ENCODE measurements at regions not wholly inside any gene's neighbourhood (a gene's known extent, or its start where the extent isn't known, plus 50 kb on each side); places are given as distances from the start of the nearest gene placed in this dataset.

- peak in 1 of 2 experiments; percentile 72 for DNase-seq
Measured at GRCh38 chr3:176969066-176969465, 228.2 kb downstream of the TBL1XR1 start.

DNA sequence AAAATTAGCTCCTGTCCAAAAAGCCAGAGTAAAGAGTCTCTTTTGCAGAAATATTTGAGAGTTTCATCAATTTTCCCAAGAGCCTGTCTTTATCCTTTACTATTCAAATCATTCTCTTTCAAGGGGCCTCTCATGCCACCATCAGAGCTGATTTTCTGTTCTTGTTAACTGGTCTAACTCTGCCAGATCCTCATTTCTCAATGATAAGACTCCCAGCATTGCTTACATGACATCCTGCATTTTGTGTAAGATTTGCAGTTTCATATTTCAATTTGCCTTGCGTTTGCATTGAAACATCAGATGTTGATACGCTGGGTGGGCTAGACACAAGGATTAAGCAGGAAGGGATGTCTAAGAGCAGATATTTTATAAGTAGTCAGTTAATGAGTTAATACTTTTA is 228.7 kb downstream of the TBL1XR1 start:
- peak; percentile 72 to 86 for DNase-seq

DNA sequence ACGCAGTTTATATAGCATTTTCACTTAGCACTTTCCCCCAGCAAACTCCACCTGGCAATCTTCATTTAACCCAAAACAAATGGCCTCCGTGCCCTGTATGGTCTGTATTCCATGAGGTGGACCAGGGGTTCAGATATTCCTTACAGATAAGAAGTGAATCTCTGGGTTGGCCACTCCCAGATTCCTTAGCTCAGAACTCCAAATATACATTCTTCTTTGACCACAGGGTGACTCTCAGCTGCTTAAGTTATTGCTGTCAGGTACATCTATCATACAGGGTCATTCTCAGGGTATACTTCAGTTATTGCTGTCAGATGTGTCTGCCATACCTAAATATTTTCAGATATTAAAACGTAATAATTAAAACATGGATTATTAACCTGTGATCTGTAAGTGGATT is 229.8 kb downstream of the TBL1XR1 start:
- no peak for DNase-seq

DNA sequence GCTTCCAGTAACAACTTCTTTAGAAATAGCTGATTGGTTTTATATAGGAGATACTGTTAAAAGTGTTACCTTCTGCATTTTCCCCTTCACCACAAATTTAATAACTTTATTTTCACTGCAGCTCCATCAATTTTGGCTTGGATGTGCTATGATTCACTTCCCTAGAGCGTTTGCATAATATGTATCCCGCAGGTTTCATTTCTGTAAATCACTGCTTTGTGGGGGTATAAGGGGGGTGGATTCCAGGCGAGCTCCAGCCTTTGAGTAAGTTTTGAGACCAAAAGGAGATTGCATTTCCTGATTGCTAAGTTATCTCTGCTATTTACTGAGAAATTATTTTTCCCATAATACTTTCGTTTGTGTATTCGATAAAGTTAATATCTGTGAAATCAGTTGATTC is 232.6 kb downstream of the TBL1XR1 start:
- DNase-seq: no peak

DNA sequence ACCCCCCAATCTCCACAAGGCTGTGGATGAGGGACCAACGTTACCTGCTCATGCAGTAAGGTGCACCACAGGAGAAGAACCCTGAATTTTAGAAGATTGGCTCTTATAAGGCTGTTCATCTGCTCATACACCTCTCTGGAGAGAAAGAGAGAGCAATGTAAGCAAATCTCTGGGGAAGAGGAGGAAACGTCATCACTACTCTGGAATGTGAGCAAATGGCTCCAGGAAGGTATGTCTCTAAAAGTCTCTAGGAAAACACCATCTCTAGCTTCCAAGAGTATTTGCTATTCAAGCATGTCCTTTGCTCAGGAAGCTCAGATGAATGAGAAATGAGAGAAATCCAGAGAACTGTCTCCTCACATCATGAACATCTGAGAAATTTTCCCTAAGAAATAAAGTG is 235.4 kb downstream of the TBL1XR1 start:
- no peak for DNase-seq

GRCh38 chr3:176959867-176960266 is 237.4 kb downstream of the TBL1XR1 start:
- no peak for DNase-seq

DNA sequence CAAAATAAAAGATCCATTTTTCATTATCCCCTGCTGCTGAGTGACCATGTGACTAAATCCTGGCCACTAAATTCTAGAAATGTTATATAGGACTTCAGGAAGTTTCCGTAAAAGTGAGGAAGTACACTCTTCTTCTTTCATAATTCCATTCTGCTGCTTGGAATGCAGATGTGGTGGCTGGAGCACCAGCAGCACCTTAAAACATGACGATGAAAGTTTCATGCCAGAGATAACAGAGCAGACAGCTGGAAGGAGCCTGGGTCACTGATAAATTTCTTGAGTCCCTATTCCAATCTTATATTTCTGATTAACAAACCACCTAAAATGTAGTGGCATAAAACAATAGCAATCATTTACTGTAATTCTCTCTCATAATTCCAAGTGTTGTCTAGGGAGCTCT is 238.7 kb downstream of the TBL1XR1 start:
- no peak for DNase-seq

DNA sequence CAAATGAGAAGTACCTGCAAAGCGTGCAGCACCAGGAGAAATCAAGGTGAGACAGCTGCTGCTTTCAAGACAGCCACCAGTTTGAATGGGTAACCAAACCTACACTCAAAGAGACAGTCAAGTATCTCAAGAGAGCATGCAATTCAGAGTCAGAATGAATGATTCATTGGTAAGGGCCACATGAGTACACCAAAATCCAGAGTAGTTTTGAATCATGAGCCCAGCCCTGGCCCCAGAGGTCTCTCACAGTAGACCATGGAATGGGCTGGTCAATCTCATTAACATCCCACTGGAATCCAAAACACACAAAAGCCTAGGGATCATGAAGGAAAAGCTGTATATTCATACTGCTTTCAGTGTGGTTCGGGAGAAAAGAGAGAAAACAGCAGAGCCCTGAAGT is 242.8 kb downstream of the TBL1XR1 start:
- DNase-seq: no peak

GRCh38 chr3:176953106-176954060 is 243.9 kb downstream of the TBL1XR1 start:
- no peak for DNase-seq

DNA sequence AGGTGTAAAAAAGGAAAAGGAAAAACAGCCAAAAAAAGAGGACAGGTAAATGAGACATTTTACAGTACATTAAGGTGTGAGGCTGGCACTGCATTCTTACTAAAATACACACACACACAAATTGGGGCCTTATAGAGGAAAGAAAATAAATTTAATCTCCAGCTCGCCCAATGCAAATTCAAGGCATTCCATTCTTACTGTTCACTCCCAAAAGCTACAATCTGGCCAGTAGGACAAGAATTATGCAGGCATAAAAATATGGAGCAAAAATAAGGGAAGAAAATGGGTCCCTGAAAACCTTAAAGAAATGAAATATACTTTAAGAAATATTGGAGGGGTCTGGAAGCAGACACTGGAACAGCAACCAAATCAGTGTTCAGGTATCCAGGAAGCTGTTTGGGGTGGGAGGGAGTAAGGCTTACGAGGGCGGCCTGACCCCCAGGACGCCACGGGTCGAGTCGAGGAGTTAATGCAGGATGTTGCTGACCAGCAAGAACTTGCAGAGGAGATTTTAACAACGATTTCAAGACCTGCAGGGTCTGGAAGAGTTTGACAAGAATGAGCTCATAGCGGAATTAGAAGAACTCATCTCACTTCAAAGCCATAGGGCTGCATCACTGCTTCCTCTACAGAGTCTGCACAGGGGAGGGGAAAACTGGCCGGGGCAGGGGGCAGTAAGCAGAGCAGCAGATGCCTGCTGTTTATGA is 245.5 kb downstream of the TBL1XR1 start:
- DNase-seq: no peak

DNA sequence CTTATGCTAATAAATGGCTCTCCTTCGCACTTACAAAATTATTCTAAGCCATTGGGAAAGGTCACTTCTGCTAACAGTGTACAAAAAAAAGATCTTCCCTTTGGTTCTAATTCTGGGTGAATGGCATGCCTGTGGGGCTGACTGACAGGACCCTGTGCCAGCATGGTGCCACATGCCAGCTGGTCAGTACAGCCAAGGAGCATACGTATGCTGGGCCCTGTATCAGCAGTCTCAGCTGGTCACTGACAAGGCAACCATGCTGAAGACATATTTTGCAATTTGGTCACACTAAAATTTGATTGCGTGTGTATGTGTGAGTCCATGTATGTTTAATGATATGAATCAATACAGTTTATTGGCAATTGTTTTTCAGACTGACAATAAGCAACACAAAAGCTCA is 246.1 kb downstream of the TBL1XR1 start:
- DNase-seq: no peak

GRCh38 chr3:176950743-176951142 is 246.5 kb downstream of the TBL1XR1 start:
- DNase-seq: no peak

DNA sequence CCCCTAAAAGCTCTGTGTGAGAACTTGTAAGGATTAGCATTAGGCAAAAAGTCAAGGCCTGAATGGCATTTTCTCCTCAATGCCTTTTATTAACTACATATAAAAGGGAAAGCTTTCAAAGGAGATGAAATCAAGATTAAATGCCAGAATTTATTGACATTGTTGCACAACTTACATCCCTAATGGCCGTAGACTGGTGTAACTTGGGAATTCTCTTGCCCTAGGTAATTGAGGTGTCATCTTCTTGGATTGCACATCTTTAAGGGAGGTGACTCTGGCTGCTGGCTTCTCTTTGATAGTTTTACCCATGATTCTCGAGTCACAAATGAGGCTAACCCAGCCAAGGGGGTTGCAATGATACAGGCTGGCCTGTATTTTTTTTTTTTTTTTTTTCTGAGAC is 249.1 kb downstream of the TBL1XR1 start:
- DNase-seq: no peak

GRCh38 chr3:176946202-176946601 is 251.1 kb downstream of the TBL1XR1 start:
- DNase-seq: no peak

GRCh38 chr3:176942305-176942704 is 255.0 kb downstream of the TBL1XR1 start:
- no peak for DNase-seq

- no peak for DNase-seq
Measured at GRCh38 chr3:176941689-176942088, 255.6 kb downstream of the TBL1XR1 start.

- peak; percentile 35 to 86 for DNase-seq
Measured at GRCh38 chr3:176939022-176939817, 258.1 kb downstream of the TBL1XR1 start.

GRCh38 chr3:176937994-176938393 is 259.3 kb downstream of the TBL1XR1 start:
- no peak for DNase-seq

- no peak for DNase-seq
Measured at GRCh38 chr3:176937541-176937940, 259.7 kb downstream of the TBL1XR1 start.

DNA sequence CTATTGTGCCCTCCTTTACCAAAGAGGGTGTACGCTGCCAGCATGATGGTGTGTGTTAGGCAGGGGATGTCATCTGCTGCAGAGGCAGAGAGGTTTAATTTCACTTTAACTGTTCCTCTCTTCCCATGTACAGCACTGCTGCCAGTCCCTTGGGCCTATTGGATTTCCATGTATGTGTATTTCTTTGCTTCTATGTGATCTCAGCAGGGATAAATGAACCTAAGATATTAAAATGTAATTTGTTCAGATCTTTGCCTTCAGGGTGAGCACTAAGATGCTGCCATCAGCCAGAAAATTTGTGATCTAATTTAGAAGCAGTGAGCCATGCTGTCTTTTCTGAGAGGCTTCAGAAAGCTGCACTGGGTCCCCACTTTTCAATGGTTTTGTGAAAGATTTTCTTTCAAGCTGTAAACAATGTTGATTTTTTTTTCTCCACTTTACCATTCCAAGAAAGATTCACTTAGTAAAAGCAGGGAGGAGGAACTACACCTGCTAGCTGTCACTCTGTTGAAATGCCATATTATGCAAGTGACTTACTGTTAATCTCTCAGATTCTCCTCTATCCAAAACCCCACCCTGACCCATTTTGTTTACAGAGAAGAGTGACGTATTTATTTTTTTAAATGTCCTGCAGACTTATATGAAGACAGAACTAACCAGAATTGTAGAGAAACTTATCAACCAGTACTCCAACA is 261.9 kb downstream of the TBL1XR1 start:
- DNase-seq: no peak

- no peak for DNase-seq
Measured at GRCh38 chr3:176934698-176935097, 262.6 kb downstream of the TBL1XR1 start.

DNA sequence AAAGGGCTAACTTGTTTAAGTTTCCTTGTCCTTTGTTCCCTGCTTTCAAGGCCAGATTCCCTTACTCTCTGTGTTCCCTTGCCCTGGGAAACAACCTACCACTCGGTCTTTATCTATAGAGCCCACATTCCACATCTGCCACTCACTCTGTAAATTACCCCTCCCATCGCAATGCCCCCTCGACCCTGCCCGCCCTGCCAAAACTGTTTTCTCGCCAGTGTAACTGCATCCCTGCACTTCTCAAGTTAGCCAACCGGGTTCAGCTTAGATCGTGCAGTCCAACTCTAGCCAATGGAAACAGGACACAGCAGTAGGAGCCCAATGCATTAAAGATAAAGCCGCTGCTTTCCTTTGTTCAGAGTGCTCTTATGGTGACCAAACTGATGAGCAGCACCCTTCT is 263.6 kb downstream of the TBL1XR1 start:
- DNase-seq: no peak

DNA sequence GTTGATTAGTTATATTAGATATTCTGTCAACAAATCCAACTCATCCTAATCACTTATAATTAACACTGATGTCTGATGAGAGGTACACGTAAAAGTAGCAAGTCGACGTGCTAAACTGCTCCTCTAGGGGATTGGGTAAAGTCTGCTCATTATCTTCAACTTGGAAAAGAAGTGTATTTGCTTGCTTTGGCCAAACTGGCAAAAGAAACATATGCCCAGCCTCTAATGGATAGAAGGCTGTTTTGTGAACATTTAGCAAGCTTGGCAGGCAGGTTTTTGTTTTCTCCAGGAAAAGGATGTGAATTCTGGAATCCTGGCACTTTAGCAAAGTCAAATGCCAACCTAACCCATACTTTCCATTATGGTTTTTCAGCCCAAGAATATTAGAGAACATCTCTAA is 264.8 kb downstream of the TBL1XR1 start:
- no peak for DNase-seq

Measured in NCI-H524 (cell line).